ENCODE measurements at regions not wholly inside any gene's neighbourhood (a gene's known extent, or its start where the extent isn't known, plus 50 kb on each side); places are given as distances from the start of the nearest gene placed in this dataset.

- ChIA-PET CTCF (no interaction called here), POLR2A (no interaction called here)
- Mint-ChIP-seq H3K27me3 (peaks cover 8% of the 10 kb centered on the region), H3K4me1 (no peaks in the 10 kb centered on the region), H3K4me3 (no peak overlapping the region), H3K27ac (no peak overlapping the region), H3K9me3 (ENCODE audit: insufficient read depth) (no peaks in the 10 kb centered on the region)
- Histone ChIP-seq H3K4me3 (ENCODE audit: control extremely low read depth in 1 of 5, extremely low read depth in 1 of 5, insufficient read depth in 1 of 5, low read depth in 2 of 5, low read length in 4 of 5) (no peak overlapping the region), H3K27me3 (replicated peaks in 1 of 4; ENCODE audit: control extremely low read depth in 1 of 4, control insufficient read depth in 3 of 4, insufficient read depth in 4 of 4, low read length in 3 of 4) (no peaks in the 10 kb centered on the region), H3K36me3 (replicated peaks in 1 of 2; ENCODE audit: control extremely low read depth in 1 of 2, control insufficient read depth in 1 of 2, extremely low read depth in 1 of 2, insufficient read depth in 2 of 2, low read length in 1 of 2) (no peaks in the 10 kb centered on the region), H2AFZ (ENCODE audit: insufficient read depth, low read depth, low read length, poor library complexity, severe bottlenecking) (no peak overlapping the region), H3K4me1 (ENCODE audit: control insufficient read depth in 2 of 2, insufficient read depth in 2 of 2, low read length in 2 of 2) (no peaks in the 10 kb centered on the region), H3K9ac (ENCODE audit: low read length) (no peak overlapping the region), H3K79me2 (ENCODE audit: control insufficient read depth, insufficient read depth, low read length) (no peaks in the 10 kb centered on the region), H4K20me1 (ENCODE audit: control insufficient read depth, insufficient read depth, low read length, poor library complexity, severe bottlenecking) (no peaks in the 10 kb centered on the region), H3K27ac (ENCODE audit: low read length in 2 of 2) (no peak overlapping the region), H3K4me2 (replicated peaks; ENCODE audit: low read depth, low read length, poor library complexity, severe bottlenecking) (no peak overlapping the region), H3K9me3 (ENCODE audit: control extremely low read depth in 1 of 3, control insufficient read depth in 2 of 3, insufficient read depth in 1 of 3, low read length in 2 of 3) (peaks cover 0 to 6% (median 0%) of the 10 kb centered on the region in 3 donors)
- WGBS (ENCODE audit: insufficient coverage): no CpG with 5 or more reads among the region's 3 CpGs
- intact Hi-C loops (cut with micrococcal nuclease): no loop called here
- no peak for TF ChIP-seq CTCF (IDR thresholded peaks at IDR 0.05)
- TF ChIP-seq EZH2 (IDR thresholded peaks at IDR 0.05; ENCODE audit: borderline replicate concordance, insufficient read depth, low read depth, low read length, poor library complexity, severe bottlenecking): no peak
- DNase-seq: no peak
- ATAC-seq (ENCODE audit: low read depth): no peak
Observed at GRCh38 chr10:125375210-125375609, 214.8 kb upstream of the CTBP2 start.

GRCh38 chr10:125373546-125373945 lies 213.2 kb upstream of the CTBP2 start:
- 83% methylated on average over 6 of the region's 6 CpGs for WGBS (ENCODE audit: insufficient coverage)
- Mint-ChIP-seq H3K4me3 (no peak overlapping the region), H3K9me3 (ENCODE audit: insufficient read depth) (no peaks in the 10 kb centered on the region), H3K27ac (no peak overlapping the region), H3K27me3 (peaks cover 8% of the 10 kb centered on the region), H3K4me1 (no peaks in the 10 kb centered on the region)
- ChIA-PET CTCF (no interaction called here), POLR2A (no interaction called here)
- Histone ChIP-seq H3K79me2 (ENCODE audit: control insufficient read depth, insufficient read depth, low read length) (no peaks in the 10 kb centered on the region), H3K27me3 (replicated peaks in 1 of 4; ENCODE audit: control extremely low read depth in 1 of 4, control insufficient read depth in 3 of 4, insufficient read depth in 4 of 4, low read length in 3 of 4) (no peaks in the 10 kb centered on the region), H3K4me1 (ENCODE audit: control insufficient read depth in 2 of 2, insufficient read depth in 2 of 2, low read length in 2 of 2) (no peaks in the 10 kb centered on the region), H3K4me2 (replicated peaks; ENCODE audit: low read depth, low read length, poor library complexity, severe bottlenecking) (no peak overlapping the region), H3K4me3 (ENCODE audit: control extremely low read depth in 1 of 5, extremely low read depth in 1 of 5, insufficient read depth in 1 of 5, low read depth in 2 of 5, low read length in 4 of 5) (no peak overlapping the region), H3K36me3 (replicated peaks in 1 of 2; ENCODE audit: control extremely low read depth in 1 of 2, control insufficient read depth in 1 of 2, extremely low read depth in 1 of 2, insufficient read depth in 2 of 2, low read length in 1 of 2) (no peaks in the 10 kb centered on the region), H2AFZ (ENCODE audit: insufficient read depth, low read depth, low read length, poor library complexity, severe bottlenecking) (no peak overlapping the region), H4K20me1 (ENCODE audit: control insufficient read depth, insufficient read depth, low read length, poor library complexity, severe bottlenecking) (no peaks in the 10 kb centered on the region), H3K27ac (ENCODE audit: low read length in 2 of 2) (no peak overlapping the region), H3K9ac (ENCODE audit: low read length) (no peak overlapping the region), H3K9me3 (ENCODE audit: control extremely low read depth in 1 of 3, control insufficient read depth in 2 of 3, insufficient read depth in 1 of 3, low read length in 2 of 3) (peaks cover 0 to 4% (median 0%) of the 10 kb centered on the region in 3 donors)
- TF ChIP-seq CTCF (IDR thresholded peaks at IDR 0.05) (no peak), EZH2 (IDR thresholded peaks at IDR 0.05; ENCODE audit: borderline replicate concordance, insufficient read depth, low read depth, low read length, poor library complexity, severe bottlenecking) (no peak)
- intact Hi-C loops (cut with micrococcal nuclease): no loop called here
- no peak for ATAC-seq (ENCODE audit: low read depth)
- no peak for DNase-seq

All from B cell (primary cell).